ENCODE measurements at regions not wholly inside any gene's neighbourhood (a gene's known extent, or its start where the extent isn't known, plus 50 kb on each side); places are given as distances from the start of the nearest gene placed in this dataset.
"Not testable (repeated sequence)": the region's sequence is repeated elsewhere in the genome, so short reads cannot be mapped to it uniquely, and the experiment has no call there.

- in situ Hi-C loops (cut with HindIII; ENCODE audit: low pct_unique_long_range_greater_than_20kb, low sequenced_read_pairs), result no loop called here
- DNase-seq (ENCODE audit: low read depth in 1 of 2, low spot score in 1 of 2), result peak; percentile 46 to 94
- TF ChIP-seq JUND (IDR thresholded peaks at IDR 0.05; ENCODE audit: low read depth), result no peak
Measured at GRCh38 chr15:79595995-79596622, 164.0 kb downstream of the MINAR1 start.

GRCh38 chr15:79598639-79599038, 166.5 kb downstream of the MINAR1 start:
- peak in 1 of 2 experiments; percentile 80 for DNase-seq (ENCODE audit: low read depth in 1 of 2, low spot score in 1 of 2)
- in situ Hi-C loops (cut with HindIII; ENCODE audit: low pct_unique_long_range_greater_than_20kb, low sequenced_read_pairs), result no loop called here
- no peak for TF ChIP-seq JUND (IDR thresholded peaks at IDR 0.05; ENCODE audit: low read depth)

GRCh38 chr15:79601405-79602086, 169.4 kb downstream of the MINAR1 start:
- in situ Hi-C loops (cut with HindIII; ENCODE audit: low pct_unique_long_range_greater_than_20kb, low sequenced_read_pairs), result no loop called here
- TF ChIP-seq JUND (IDR thresholded peaks at IDR 0.05; ENCODE audit: low read depth), result no peak
- DNase-seq (ENCODE audit: low read depth in 1 of 2, low spot score in 1 of 2), result no peak

- in situ Hi-C loops (cut with HindIII; ENCODE audit: low pct_unique_long_range_greater_than_20kb, low sequenced_read_pairs), result no loop called here
- no peak for DNase-seq (ENCODE audit: low read depth in 1 of 2, low spot score in 1 of 2)
- TF ChIP-seq JUND (IDR thresholded peaks at IDR 0.05; ENCODE audit: low read depth), result no peak
Measured at GRCh38 chr15:79602180-79602579, 170.0 kb downstream of the MINAR1 start.

- TF ChIP-seq JUND (IDR thresholded peaks at IDR 0.05; ENCODE audit: low read depth), result no peak
- in situ Hi-C loops (cut with HindIII; ENCODE audit: low pct_unique_long_range_greater_than_20kb, low sequenced_read_pairs), result no loop called here
- DNase-seq (ENCODE audit: low read depth in 1 of 2, low spot score in 1 of 2), result no peak
Measured at GRCh38 chr15:79602731-79603130, 170.6 kb downstream of the MINAR1 start.

GRCh38 chr15:79606831-79607355, 174.8 kb downstream of the MINAR1 start:
- DNase-seq (ENCODE audit: low read depth in 1 of 2, low spot score in 1 of 2), result no peak
- in situ Hi-C loops (cut with HindIII; ENCODE audit: low pct_unique_long_range_greater_than_20kb, low sequenced_read_pairs), result no loop called here

GRCh38 chr15:79608066-79608864, 176.1 kb downstream of the MINAR1 start:
- in situ Hi-C loops (cut with HindIII; ENCODE audit: low pct_unique_long_range_greater_than_20kb, low sequenced_read_pairs), result no loop called here
- no peak for TF ChIP-seq JUND (IDR thresholded peaks at IDR 0.05; ENCODE audit: low read depth)

More at GRCh38 chr15:79606831-79607355, 174.8 kb downstream of the MINAR1 start:
- TF ChIP-seq JUND (IDR thresholded peaks at IDR 0.05; ENCODE audit: low read depth), result no peak

GRCh38 chr15:79609506-79609905, 177.4 kb downstream of the MINAR1 start:
- DNase-seq (ENCODE audit: low read depth in 1 of 2, low spot score in 1 of 2), result no peak
- no peak for TF ChIP-seq JUND (IDR thresholded peaks at IDR 0.05; ENCODE audit: low read depth)
- in situ Hi-C loops (cut with HindIII; ENCODE audit: low pct_unique_long_range_greater_than_20kb, low sequenced_read_pairs), result no loop called here

More at GRCh38 chr15:79608066-79608864, 176.1 kb downstream of the MINAR1 start:
- DNase-seq (ENCODE audit: low read depth in 1 of 2, low spot score in 1 of 2), result no peak

- in situ Hi-C loops (cut with HindIII; ENCODE audit: low pct_unique_long_range_greater_than_20kb, low sequenced_read_pairs), result no loop called here
- TF ChIP-seq JUND (IDR thresholded peaks at IDR 0.05; ENCODE audit: low read depth), result no peak
- no peak for DNase-seq (ENCODE audit: low read depth in 1 of 2, low spot score in 1 of 2)
Measured at GRCh38 chr15:79610021-79610420, 177.9 kb downstream of the MINAR1 start.

GRCh38 chr15:79615754-79616153, 183.6 kb downstream of the MINAR1 start:
- DNase-seq (ENCODE audit: low read depth in 1 of 2, low spot score in 1 of 2), result no peak
- no peak for TF ChIP-seq JUND (IDR thresholded peaks at IDR 0.05; ENCODE audit: low read depth)
- in situ Hi-C loops (cut with HindIII; ENCODE audit: low pct_unique_long_range_greater_than_20kb, low sequenced_read_pairs), result no loop called here

GRCh38 chr15:79617071-79617470, 184.9 kb downstream of the MINAR1 start:
- in situ Hi-C loops (cut with HindIII; ENCODE audit: low pct_unique_long_range_greater_than_20kb, low sequenced_read_pairs), result no loop called here
- DNase-seq (ENCODE audit: low read depth in 1 of 2, low spot score in 1 of 2), result no peak
- TF ChIP-seq JUND (IDR thresholded peaks at IDR 0.05; ENCODE audit: low read depth), result no peak

- DNase-seq (ENCODE audit: low read depth in 1 of 2, low spot score in 1 of 2), result no peak
- no peak for TF ChIP-seq JUND (IDR thresholded peaks at IDR 0.05; ENCODE audit: low read depth)
- in situ Hi-C loops (cut with HindIII; ENCODE audit: low pct_unique_long_range_greater_than_20kb, low sequenced_read_pairs), result no loop called here
Measured at GRCh38 chr15:79620112-79620857, 188.1 kb downstream of the MINAR1 start.

- DNase-seq (ENCODE audit: low read depth in 1 of 2, low spot score in 1 of 2); in situ Hi-C loops (cut with HindIII; ENCODE audit: low pct_unique_long_range_greater_than_20kb, low sequenced_read_pairs): not testable (repeated sequence)
Measured at GRCh38 chr15:79621805-79622204, 189.7 kb downstream of the MINAR1 start.
